GM18858 (cell line): ENCODE measurements at regions not wholly inside any gene's neighbourhood (a gene's known extent, or its start where the extent isn't known, plus 50 kb on each side); places are given as distances from the start of the nearest gene placed in this dataset.
"Not testable (repeated sequence)": the region's sequence is repeated elsewhere in the genome, so short reads cannot be mapped to it uniquely, and the experiment has no call there.

Source experiments
- ATAC-seq: cut with Tn5 transposase; IDR thresholded peaks from one replicate; pipeline ENCODE4 v1.9.1; 2021; ENCODE audit not compliant: unreplicated experiment

DNA sequence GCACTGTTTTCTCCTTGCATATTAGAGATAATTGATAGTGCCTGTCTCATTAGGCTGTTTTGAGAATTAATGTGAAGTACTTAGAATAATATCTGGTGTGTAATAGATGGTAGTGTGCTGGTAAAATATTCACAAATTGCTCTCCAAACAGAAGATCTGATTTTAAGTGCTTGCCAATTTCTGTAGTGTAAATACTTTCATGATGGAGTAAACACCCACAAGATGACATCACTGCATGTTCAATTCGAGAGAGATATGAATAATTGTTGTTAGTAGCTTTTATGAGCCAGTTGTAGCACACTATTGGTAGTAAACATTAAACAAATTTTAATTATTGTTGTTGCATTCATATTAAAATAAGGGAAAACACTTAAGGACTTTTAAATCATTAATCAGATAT, 392.3 kb upstream of the RIOK2 start:
- no peak for ATAC-seq

DNA sequence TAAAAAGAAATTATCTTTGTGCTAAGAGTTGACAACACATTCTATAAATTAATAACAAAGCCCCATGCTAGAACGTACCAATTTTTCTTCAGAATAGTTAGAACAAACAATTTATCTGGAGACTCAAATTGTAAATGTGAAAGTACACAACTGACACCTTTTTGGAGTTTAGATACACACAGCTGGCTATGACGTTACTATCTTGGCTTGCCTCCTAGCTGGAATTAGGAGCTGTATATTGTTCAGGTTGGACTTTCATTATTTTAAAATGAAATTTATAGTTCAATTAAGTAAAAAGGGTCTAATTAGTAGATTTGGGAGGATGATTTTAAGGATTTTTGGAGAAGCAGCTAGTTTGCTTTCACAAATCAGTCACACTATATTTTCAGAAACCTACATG, 393.9 kb upstream of the RIOK2 start:
- ATAC-seq = no peak

DNA sequence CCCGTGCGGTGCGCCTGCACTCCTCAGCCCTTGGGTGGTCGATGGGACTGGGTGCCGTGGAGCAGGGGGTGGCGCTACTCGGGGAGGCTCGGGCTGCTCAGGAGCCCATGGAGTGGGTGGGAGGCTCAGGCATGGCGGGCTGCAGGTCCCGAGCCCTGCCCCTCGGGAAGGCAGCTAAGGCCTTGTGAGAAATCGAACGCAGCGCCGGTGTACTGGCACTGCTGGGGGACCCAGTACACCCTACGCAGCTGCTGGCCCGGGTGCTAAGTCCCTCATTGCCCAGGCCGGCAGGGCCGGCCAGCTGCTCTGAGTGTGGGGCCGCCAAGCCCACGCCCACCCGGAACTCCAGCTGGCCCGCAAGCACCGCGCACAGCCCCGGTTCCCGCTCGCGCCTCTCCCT, 396.9 kb upstream of the RIOK2 start:
- ATAC-seq = not testable (repeated sequence)

DNA sequence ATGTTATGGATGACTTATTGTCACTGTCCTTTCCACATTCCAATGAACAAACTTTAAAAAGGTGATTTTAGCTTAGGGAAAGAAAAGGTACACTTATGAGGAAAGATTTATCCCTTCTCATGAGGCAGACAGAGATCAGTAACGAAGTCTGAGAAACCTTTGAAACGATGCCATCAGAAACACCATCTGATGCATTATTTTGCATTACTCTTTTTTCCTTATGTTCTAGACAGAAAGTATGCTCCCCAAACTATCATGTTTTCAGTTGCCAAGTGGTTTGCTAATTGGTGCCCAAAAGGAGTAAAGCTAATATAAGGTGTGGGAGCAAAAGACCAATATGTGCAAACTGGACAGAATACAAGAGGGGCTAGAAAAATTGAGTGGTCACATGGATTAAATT, 397.7 kb upstream of the RIOK2 start:
- ATAC-seq = no peak

DNA sequence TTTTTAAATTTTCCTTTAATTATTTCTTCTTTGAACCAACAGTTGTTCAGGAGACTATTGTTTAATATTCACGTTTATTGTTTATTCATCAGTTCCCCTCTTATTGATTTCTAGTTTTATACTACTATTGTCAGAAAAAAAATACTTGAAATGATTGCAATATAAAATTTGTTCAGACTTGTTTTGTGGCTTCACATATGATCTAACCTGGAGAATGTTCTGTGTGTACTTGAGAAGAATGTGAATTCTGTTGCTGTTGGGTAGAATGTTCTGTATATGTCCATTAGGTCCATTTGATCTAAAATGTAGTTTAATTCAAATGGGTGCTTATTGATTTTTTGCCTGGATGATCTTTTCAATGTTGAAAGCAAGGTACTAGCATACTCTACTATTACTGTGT, 408.7 kb upstream of the RIOK2 start:
- no peak for ATAC-seq

DNA sequence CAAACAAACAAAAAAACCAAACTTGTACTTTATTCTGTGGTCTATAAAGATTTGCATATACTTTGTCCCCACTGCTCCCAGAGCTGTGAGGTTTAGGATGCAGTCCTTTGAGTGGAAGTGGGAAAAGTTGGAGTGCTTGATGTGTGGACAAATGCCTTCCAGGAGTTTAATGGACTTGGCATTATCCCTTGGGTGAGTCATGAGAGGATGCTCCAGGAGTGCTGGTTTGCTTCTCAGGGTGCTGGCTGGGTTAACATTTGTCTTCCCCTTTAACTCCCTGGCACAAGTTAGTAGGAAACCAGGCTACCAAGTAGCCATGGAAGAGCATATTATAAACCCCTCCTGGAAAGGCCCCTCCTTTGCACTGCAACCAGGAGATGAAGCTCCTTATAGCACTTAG, 417.4 kb upstream of the RIOK2 start:
- ATAC-seq = no peak

DNA sequence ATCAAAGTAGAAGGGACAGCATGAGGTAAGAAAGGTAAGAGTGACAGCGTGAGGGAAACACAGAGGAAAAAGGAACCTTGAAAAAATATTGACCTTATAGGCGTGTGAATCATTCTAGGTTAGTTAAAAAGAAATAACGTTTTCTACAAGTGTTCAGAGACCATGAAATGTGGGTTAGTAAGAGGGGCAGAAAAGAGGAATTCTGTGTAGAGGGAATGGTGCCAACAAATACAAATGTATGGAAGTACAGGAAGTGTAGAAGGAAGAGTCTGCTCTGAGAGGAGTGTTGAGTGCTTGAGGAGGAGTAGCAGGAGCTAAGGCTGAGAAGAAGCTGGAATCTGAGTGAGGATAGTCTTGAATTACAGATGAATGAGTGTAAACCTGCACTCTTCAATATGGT, 418.6 kb upstream of the RIOK2 start:
- no peak for ATAC-seq

DNA sequence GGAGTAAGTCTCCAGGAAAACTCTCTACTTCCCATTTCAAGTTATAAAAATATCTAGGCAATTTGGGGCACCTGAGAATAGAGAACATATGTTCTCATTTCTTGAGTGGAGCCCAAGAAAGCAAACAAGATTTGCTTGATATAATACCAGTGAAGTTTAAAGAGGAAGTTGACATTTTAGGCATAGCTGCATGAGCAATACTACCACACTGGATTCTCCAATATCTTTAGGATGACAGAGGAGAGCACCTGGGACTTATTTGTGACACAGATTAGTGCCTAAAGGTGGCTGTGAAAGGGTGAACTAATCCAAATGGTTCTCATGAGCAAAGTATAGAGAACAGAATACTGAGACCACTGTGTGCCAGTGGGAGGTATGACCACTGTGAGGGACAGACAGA, 423.5 kb upstream of the RIOK2 start:
- ATAC-seq = no peak

DNA sequence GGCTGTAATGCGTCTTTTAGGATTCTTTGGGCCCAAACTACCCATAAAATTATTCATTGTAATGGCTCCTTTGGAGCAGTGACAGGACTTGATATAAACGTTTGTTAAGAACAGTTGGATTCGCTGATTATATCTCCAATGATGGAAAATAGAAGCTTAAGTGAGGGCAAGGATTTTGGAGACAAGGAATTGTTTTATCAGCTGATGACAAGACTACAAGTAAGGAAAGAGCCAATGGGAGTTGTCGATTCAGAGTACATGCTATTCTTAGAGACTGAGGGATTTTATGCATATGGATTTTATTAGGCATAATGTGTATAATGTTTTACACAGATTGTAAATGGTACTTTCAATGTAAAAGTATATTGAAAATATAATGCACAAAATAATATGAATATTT, 425.5 kb upstream of the RIOK2 start:
- ATAC-seq = no peak

DNA sequence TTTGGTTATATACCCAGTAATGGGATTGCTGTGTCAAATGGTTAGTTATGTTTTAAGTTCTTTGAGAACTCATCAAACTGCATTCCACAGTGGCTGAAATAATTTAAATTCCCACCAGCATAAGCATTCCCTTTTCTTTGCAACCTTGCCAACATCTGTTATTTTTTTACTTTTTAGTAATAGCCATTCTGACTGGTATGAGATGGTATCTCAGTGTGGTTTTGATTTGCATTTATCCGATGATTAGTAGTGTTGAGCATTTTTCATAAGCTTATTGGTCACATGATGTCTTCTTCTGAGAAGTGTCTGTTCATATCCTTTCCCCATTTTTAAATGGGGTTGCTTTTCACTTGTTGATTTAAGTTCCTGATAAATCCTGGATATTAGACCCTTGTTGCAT, 435.7 kb upstream of the RIOK2 start:
- ATAC-seq = no peak

DNA sequence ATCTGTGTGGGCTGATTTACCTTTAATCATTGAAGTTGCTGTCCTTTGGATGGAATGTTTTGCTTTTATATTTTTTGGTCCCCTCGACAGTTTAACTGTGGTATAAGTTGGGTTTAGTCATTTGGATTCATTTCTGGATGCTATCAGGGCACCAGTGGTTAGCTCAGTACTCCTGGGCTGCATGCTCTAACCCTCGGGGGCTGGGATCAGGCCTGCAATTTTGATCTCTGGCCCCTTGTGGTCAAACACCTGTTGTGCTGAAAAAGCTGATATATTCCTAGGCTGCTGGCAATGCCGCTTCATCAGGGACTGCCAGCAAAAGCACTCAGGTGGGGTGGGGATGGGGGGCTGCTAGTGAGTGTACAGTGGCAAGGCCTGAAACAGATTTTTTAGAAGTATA, 440.4 kb upstream of the RIOK2 start:
- ATAC-seq = no peak

DNA sequence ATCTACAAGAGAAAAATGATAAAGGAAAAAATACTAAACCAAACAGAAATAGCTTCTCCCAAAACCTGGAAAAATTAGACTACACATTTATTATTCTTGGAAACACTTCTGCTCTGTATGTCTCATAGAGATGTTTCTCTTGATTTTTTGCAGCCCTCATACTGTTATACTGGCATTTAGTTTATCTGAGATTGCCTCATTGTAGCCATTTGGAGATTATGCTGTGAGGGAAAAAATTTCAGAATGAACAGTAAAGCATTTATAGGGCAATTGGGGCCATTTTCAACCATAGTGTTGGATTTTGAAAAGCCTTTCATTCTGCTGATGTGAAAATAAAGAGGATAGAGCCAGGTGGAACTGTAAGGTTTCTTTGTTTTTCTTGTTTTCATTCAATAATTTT, 441.8 kb upstream of the RIOK2 start:
- no peak for ATAC-seq

DNA sequence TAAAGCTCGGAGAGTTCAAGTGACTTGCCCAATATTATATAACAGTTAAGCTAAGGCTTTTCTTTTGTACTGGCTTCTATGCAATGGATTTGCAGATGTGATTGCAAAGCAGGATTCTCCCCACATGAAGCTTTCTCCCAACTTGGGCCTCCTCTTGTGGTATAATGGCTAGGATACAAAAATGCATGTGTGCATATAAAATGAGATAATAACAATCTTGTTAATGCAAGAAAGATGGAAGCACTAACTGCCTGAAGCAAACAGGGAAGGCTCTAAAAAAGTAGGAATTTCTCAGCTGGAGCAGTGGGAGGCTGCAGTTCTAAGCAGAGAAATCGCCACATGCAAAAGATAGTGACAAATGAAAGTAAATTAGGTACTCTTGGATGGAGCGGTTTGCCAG, 444.2 kb upstream of the RIOK2 start:
- ATAC-seq = no peak

DNA sequence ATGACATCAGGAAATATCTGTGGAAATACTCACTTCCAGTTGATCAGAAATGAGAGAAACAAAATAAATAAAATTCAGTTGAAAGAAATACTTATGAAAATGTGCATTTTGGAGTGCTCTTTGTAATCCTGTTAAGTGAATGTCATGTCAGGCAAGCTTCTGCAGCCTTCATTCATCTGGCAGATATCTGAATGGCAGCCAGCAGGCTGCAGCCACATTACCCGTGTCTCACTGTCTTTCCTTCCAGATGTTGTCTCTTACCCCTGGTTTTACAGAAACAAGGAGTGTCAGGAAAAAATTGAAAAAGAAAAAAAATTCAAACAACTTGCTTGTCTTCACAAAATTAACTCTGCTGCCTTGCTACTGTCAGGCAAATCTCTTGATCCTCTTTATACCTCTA, 445.0 kb upstream of the RIOK2 start:
- ATAC-seq = no peak

DNA sequence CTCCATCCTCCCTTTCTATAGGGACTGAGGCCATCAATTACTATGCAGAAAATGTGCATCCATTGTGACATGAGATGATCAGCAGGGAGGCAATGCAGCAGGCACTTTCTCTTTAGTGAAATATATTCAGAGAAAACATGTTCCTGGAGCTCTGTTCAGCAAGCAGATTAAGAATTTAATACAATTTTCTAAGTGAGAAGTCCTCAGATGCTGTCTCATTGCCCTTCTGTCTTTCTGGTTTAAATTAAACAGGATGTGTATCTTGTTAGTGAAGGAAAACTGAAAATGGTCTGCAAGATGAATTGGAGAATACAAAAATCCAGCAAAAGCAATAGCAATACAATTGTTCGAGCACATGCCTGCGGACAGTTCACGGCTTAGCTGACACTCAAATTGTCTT, 445.8 kb upstream of the RIOK2 start:
- ATAC-seq = no peak

DNA sequence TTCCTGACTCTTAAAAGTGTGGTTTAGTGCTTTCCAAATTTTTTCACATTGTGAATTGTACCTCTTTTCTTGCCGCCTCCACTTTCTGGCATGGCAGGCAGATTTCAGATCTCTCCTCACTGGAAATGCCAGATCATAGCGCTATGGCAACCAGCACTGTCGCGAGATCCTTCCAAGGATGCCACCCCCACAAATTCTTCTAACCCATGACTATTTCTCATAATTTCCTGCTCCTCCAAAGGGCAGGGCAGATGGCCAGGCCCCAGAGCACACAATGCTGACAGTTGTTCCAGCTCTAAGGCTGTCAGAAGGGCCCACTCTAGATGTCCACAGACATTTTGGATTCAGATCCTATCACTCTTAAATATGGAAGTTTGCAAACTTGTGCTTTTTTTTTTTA, 446.2 kb upstream of the RIOK2 start:
- ATAC-seq = no peak

DNA sequence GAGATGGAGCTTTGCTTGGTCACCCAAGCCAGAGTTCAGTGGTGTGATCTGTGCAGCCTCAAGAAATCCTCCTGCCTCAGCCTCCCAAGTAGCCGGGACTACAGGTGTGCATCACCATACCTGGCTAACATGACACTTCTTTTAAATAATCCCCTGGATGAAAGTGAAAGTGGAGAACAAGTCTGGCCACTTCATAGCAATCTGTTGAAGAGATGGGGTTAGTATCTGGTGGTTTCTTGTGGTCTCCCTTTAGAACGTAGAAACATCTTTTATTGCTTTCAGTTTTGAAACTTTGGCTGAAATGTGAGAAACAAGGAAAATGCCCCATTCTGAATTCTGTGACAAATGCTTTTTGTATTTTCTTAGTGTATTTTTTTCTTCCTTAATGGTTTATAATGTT, 452.5 kb upstream of the RIOK2 start:
- ATAC-seq = no peak

DNA sequence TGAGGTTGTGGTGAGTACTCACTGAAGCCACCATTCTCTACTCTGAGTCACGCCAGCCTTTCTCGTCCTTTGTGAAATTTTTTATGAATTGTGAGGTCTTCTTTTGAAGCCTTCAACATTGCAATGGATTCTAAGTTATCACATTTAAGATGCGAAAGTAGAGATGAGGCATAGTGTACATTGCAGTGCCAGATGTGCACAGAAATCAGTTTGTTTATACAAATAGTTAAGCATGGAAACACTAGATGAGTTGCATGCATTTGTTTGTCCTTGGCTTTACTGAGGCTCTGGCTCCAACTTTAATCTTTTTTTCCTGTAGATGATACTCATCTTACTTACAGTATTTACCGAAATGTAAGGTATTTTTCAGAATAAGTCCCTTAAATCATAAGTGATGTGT, 453.7 kb upstream of the RIOK2 start:
- ATAC-seq = no peak

DNA sequence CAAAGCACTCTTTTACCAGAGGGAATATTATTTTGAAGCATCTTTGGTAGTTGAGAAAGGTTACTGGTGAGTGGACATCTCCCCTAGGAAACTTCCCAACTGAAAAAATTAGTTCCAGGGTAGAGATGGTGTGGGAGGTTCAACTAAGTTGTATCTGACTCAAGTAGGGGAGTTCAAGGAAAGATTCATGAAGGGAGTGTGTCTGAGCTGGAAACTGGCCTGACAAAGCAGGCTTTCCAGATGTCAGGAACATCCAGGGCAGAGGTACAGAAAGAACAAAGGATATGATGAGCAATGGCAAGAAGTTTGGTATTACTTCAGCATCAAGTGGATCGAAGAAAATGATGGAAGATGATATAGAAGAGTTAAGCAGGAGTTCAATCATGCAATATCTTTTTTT, 458.0 kb upstream of the RIOK2 start:
- no peak for ATAC-seq

DNA sequence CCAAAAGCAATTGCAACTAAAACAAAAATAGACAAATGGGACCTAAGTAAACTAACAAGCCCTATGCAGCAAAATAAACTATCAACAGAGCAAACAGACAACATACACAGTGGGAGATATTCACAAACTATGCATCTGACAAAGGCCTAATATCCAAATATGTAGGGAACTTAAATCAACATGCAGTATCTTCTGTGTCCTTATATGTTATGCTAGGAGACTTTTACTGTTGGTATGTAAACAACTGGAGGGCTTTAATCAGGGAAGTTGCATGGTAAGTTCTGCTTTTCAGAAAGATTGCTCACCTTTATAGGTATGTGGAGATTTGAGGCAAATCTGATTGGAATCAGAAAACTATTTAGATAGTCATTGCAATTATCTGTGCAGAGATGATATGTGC, 461.2 kb upstream of the RIOK2 start:
- ATAC-seq = no peak

DNA sequence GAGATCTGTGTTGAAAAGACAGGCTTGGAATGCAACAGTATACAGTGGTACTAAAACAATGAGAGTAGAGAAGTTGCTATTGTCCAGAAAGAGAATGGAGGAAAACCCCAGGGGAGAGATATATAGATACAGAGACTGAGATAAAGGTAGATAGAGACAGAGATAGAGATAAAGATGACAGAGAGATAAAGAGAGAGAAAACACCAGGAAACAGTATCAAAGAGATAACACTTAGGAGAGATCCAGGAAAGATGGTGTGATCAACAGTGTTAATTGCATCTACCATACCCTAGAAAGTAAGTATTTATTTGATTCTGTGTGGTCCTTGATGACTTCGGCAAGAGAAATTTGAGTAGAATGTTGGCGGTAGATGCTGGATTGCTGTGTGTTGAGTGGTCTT, 461.8 kb upstream of the RIOK2 start:
- no peak for ATAC-seq

DNA sequence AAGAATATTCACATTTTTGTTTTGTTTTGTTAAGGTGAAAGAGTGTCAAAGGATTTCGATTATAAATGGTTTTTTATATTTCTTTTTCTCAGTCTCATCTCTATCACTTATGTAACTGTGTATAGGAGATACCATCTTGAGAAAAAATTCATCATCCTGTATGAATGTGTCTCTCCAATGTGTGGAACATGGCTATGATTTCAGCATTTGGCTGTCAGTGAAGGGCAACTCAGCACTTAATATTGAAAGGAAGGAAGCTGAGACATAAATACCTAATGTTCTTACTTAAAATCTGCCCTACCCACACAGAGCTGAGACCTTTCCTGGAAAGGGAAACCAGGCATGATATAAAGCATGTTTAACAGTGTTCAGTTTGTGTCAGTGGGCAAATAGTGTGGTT, 474.2 kb upstream of the RIOK2 start:
- no peak for ATAC-seq

DNA sequence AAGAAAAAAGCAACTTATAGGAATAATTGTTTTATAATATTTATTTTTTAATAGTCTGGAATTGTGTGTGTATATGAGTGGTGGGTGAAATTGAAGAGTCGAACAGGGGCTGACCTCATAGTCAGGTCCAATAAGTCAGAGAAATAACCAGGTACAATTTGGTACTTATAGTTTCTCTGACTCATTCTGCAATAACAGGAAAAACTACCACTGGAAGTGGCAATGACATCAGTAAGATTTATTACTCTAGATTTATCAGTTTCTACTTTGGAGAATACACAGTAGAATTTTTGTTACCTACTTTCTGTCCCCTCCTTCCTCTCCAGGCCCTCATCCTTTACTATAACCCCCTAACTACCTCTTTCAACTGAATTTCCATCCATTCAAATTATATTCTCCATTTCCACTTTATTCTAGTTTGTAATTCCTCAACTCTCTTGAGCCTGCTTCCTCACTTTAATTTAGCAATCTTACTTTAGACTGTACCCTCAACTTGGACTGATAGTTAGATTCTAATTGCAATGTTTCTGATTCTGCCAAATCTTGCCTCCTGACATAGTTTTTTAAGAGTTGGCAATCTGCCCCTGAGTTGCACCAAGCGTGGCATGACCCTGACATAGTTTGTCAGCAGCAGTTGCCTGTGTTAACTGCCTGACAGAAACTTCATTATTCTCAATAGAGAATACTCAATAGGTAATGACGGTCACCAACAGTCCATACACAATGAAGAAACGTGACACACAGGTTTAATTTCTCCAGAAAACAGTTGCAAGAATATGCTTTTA, 475.3 kb upstream of the RIOK2 start:
- no peak for ATAC-seq

DNA sequence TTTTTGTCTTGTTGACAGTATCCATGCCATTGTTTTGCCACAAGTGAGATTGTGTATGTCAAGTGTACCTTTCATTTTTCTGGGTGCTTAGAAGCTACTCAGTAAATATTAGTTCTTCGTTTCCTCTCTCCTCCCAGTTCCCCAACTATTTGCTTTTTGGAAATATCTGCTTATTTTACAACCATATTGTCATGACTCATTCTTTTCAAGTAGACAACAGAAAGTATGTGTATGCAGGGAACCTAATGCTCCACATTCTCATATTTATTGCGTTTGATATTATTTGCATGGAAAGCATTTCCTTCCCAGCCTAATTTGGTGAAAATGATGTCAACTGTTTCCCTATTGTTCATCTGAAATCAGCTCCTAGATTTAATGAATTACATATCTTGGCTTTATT, 483.7 kb upstream of the RIOK2 start:
- ATAC-seq = no peak
